Activated naive CD4-positive, alpha-beta T cell treated with anti-CD3 and anti-CD28 coated beads, Interleukin-2, amount 50 U/mL, for 72 hours (primary cell): ENCODE measurements at regions not wholly inside any gene's neighbourhood (a gene's known extent, or its start where the extent isn't known, plus 50 kb on each side); places are given as distances from the start of the nearest gene placed in this dataset.
"Not testable (repeated sequence)": the region's sequence is repeated elsewhere in the genome, so short reads cannot be mapped to it uniquely, and the experiment has no call there.

Experiments used
- ATAC-seq, 2 donors: fragments of 150-1000 bp; cut with Tn5 transposase; 2 replicates each; pipeline ENCODE4 v1.10.0; 2021; ENCODE audit warnings: mild to moderate bottlenecking in 2 of 2, moderate library complexity in 2 of 2
- DNase-seq, 2 donors: peaks; one replicate each; pipeline ENCODE4 v3.0.0; 2021 to 2022; ENCODE audit warnings: low spot score in 2 of 2
- H3K27ac Mint-ChIP-seq, 2 donors: one replicate each; pipeline ENCODE4 v1.8.0; 2022; ENCODE audit warnings: mild to moderate bottlenecking in 2 of 2, mixed read lengths in 2 of 2
- H3K36me3 Mint-ChIP-seq, 2 donors: one replicate each; pipeline ENCODE4 v1.8.0; 2022; ENCODE audit warnings: mixed read lengths in 2 of 2
- H3K9me3 Mint-ChIP-seq, 2 donors: one replicate each; pipeline ENCODE4 v1.8.0; 2022; ENCODE audit warnings: mixed read lengths in 2 of 2

DNA sequence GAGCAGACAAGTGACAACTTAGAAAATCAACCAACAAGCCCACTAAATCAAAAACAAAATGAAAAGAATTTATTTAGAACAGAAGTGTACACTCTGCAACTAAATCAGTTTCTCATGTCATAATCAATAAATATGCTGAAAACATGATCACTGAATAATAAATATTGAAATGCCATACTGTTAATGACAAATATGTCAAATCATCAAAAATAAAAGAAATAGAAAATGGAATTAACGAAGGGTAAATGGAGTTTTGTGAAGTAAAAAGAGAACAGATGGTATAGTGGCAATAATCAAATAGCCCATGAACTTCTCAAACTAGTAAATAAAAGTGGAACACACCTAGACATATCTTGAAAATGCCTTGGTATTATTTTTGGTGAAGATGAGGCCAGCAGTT is 744.9 kb downstream of the TAF11L14 start:
- Mint-ChIP-seq H3K36me3 (peaks cover 0 to 4% of the 10 kb centered on the region in 2 donors), H3K9me3 (peaks cover 16 to 17% of the 10 kb centered on the region in 2 donors), H3K27ac (no peak overlapping the region)
- DNase-seq = no peak
- no peak for ATAC-seq

GRCh38 chr5:18380729-18381362 is 746.6 kb downstream of the TAF11L14 start:
- ATAC-seq (no peak), DNase-seq (no peak)
- H3K36me3 Mint-ChIP-seq = no peaks in the 10 kb centered on the region
- peaks cover 8 to 9% of the 10 kb centered on the region in 2 donors for H3K9me3 Mint-ChIP-seq
- no peak overlapping the region for H3K27ac Mint-ChIP-seq

GRCh38 chr5:18393565-18394442 is 759.5 kb downstream of the TAF11L14 start:
- ATAC-seq (no peak), DNase-seq (peak in 1 of 2 donors; percentile 38)
- Mint-ChIP-seq H3K9me3 (no peaks in the 10 kb centered on the region), H3K36me3 (no peaks in the 10 kb centered on the region), H3K27ac (no peak overlapping the region)

- no peaks in the 10 kb centered on the region for H3K36me3 Mint-ChIP-seq
- ATAC-seq (no peak), DNase-seq (no peak)
- H3K27ac Mint-ChIP-seq = no peak overlapping the region
- H3K9me3 Mint-ChIP-seq = no peaks in the 10 kb centered on the region
Measured at GRCh38 chr5:18394443-18394804, 760.2 kb downstream of the TAF11L14 start.

DNA sequence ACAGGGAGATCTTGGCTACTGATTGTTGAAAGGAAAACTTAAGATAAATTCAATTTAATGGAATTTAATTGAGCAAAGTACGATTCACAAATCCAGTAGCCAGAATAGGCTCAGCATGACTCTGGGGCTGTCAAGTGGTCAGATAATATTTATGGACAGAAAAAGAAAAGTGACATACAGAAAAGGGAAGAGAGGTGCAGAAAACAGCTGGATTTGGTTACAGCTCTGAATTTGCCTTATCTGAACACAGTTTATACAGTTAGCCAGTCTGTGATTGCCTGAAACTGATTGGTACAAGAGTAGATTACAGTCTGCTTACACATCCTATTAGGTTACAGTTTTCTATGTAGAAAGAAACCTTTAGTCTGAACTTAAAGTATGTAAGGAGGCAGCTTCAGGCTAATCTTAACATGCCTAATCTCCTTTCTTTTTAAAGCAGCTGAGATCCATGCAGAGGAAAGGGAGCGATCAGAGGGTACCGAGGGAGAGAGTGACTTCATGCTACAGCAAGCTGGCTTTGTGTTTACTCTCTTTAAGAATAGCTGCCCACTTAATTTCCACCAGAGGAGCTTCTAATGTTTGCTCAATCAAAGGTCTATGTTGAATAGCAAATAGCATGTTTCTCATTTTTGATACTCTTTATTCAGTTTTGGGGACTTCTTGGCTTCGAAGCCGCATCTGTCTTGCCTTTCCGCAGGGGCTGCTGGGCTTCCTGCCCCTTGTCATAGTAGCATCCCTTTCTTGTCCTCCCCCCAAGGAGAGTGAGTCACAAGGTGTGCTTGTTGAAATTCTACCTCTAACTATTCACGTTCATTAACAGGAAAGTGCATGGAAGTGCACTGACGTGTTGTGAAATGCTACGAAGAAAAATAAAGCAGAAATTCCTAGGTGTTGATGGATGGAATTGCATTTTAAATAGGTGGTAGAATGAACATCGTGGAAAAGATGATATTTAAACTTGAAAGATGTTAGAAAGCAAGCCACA is 761.2 kb downstream of the TAF11L14 start:
- no peak for ATAC-seq
- Mint-ChIP-seq H3K9me3 (no peaks in the 10 kb centered on the region), H3K36me3 (no peaks in the 10 kb centered on the region), H3K27ac (no peak overlapping the region)
- no peak for DNase-seq

GRCh38 chr5:18397371-18397770 is 763.1 kb downstream of the TAF11L14 start:
- no peak for DNase-seq
- no peak for ATAC-seq
- Mint-ChIP-seq H3K36me3 (no peaks in the 10 kb centered on the region), H3K9me3 (no peaks in the 10 kb centered on the region), H3K27ac (no peak overlapping the region)

DNA sequence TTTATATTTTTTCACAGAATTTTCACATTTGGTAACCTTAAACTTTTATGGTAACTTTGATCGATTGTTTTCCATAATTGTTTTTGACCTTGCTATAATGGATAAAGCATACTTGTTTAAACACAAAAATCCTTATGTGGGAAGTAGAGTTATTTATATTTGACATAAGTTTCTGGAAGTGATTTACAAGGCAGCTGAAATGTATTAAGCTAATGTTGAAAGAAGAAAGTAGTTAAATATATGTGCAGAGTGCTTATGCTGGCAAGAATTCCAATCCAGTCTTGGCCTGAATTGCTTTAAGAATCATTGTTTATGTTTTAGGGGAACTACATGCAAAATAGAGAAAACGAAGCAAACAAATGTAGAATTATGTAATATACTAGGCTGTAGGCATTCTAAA is 763.6 kb downstream of the TAF11L14 start:
- no peaks in the 10 kb centered on the region for H3K36me3 Mint-ChIP-seq
- no peak for ATAC-seq

DNA sequence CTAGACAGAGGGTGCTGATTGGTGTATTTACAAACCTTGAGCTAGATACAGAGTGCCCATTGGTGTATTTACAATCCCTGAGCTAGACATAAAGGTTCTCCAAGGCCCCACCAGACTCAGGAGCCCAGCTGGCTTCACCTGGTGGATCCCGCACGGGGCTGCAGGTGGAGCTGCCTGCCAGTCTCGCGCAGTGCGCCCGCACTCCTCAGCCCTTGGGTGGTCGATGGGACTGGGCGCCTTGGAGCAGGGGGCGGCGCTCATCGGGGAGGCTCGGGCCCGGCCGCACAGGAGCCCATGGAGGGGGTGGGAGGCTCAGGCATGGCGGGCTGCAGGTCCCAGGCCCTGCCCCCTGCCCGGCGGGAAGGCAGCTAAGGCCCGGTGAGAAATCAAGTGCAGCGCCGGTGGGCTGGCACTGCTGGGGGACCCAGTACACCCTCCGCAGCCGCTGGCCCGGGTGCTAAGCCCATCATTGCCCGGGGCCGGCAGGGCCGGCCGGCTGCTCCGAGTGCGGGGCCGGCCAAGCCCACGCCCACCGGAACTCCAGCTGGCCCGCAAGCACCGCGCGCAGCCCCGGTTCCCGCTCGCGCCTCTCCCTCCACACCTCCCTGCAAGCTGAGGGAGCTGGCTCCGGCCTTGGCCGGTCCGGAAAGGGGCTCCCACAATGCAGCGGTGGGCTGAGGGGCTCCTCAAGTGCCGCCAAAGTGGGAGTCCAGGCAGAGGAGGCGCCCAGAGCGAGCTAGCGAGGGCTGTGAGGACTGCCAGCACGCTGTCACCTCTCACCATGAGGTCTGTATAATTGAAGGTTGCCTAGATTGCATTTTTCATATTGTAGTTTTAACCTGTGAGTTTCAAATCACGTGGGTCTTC is 765.4 kb downstream of the TAF11L14 start:
- ATAC-seq, H3K9me3 Mint-ChIP-seq, H3K36me3 Mint-ChIP-seq, H3K27ac Mint-ChIP-seq, DNase-seq: not testable (repeated sequence)

More for the DNA sequence above, 763.6 kb downstream of the TAF11L14 start:
- H3K27ac Mint-ChIP-seq = no peak overlapping the region
- no peak for DNase-seq
- H3K9me3 Mint-ChIP-seq = no peaks in the 10 kb centered on the region

DNA sequence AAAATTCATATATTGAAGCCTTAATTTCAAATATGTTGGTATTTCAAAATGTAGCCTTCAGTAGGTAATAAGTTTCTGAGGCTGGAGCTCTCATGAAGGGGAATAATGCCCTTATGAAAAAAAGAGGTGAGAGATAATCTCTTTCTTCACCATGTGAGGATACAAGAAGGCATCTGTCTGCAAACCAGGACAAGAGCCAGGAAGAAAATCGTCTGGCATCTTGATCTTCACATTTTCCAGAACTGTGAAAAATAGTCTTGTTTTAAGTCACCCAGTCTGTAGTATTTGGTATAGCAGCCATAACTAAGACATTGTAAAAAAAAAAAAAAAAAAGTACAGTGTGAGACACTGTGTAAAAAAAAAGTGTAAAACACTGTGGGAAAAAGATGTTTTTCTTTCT is 768.9 kb downstream of the TAF11L14 start:
- Mint-ChIP-seq H3K27ac (no peak overlapping the region), H3K36me3 (no peaks in the 10 kb centered on the region), H3K9me3 (no peaks in the 10 kb centered on the region)
- DNase-seq = no peak
- no peak for ATAC-seq

- H3K9me3 Mint-ChIP-seq = no peaks in the 10 kb centered on the region
- ATAC-seq = no peak
- H3K36me3 Mint-ChIP-seq = no peaks in the 10 kb centered on the region
- no peak overlapping the region for H3K27ac Mint-ChIP-seq
- DNase-seq = no peak
Measured at GRCh38 chr5:18403941-18404438, 769.7 kb downstream of the TAF11L14 start.

GRCh38 chr5:18420711-18421110 is 786.5 kb downstream of the TAF11L14 start:
- Mint-ChIP-seq H3K36me3 (no peaks in the 10 kb centered on the region), H3K27ac (no peak overlapping the region), H3K9me3 (peaks cover 7 to 8% of the 10 kb centered on the region in 2 donors)
- ATAC-seq = no peak
- DNase-seq = no peak

GRCh38 chr5:18433336-18433735 is 799.1 kb downstream of the TAF11L14 start:
- Mint-ChIP-seq H3K27ac (no peak overlapping the region), H3K9me3 (peaks cover 11 to 12% of the 10 kb centered on the region in 2 donors), H3K36me3 (no peaks in the 10 kb centered on the region)
- ATAC-seq (no peak), DNase-seq (no peak)

- Mint-ChIP-seq H3K36me3 (no peaks in the 10 kb centered on the region), H3K9me3 (peaks cover 4 to 5% of the 10 kb centered on the region in 2 donors), H3K27ac (no peak overlapping the region)
- ATAC-seq (no peak), DNase-seq (no peak)
Measured at GRCh38 chr5:18438126-18438525, 803.9 kb downstream of the TAF11L14 start.

DNA sequence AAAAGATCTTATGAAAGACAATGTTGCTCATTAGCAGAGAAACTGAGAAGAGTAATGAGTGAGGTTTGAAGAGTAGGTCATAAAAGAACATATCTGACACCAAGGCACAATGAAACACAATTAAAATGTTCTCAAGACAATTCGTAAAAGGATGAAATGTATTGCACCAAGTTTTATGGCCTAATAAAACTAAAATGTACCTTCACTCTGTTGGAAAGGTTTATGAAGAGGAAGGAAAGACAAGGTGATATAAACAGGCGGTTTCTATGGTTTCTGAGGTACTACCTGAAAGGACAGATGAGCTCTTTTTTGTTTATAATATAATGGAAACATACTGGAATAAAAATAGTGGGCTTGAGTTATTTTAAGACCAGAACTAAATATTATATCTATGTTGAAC is 821.3 kb downstream of the TAF11L14 start:
- ATAC-seq (no peak), DNase-seq (no peak)
- Mint-ChIP-seq H3K27ac (no peak overlapping the region), H3K36me3 (no peaks in the 10 kb centered on the region), H3K9me3 (peaks cover 0 to 3% of the 10 kb centered on the region in 2 donors)

DNA sequence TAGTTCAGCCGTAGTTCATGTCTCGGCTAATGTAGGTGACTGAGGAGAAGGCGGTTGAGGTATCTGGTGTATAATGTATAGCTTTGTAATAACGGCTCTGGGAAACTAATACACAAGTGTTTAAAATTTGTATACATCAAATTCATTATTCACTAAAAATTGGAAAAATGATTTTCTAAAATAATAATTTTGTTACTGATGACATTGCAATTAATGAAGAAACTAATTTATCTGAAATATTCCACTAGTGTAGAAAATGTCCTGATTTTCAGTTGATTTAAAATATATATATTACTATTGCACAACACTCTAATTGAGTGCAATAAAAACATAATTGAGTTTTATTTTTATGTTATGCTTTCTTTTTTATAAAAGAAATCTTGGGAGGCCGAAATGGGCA is 823.0 kb downstream of the TAF11L14 start:
- no peak for DNase-seq
- Mint-ChIP-seq H3K36me3 (no peaks in the 10 kb centered on the region), H3K9me3 (peaks cover 0 to 3% of the 10 kb centered on the region in 2 donors), H3K27ac (no peak overlapping the region)
- ATAC-seq = no peak

DNA sequence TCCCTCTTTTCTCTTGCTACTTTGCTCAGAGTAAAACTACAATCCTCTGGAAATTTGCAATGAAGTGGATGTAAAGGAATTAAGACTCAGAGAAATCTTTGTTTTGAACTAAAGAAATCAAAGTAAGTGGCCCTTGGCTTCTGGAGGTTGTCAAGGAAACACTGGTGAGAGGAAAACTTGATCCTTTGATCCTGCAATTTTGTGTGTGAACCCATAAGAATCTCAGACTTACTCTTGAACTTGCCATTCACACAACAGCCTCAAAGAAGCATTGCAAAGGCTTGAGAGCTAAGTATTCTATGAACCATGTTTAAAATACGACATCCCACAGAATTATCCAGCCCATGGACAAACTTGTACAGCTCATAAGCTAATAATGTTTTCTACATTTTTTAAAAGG is 827.5 kb downstream of the TAF11L14 start:
- ATAC-seq = no peak
- H3K9me3 Mint-ChIP-seq = no peaks in the 10 kb centered on the region
- H3K27ac Mint-ChIP-seq = no peak overlapping the region

More for the DNA sequence above, 827.5 kb downstream of the TAF11L14 start:
- no peaks in the 10 kb centered on the region for H3K36me3 Mint-ChIP-seq
- no peak for DNase-seq
